NCI-H146 treated with DMSO at 0.1 percent for 48 hours (cell line): ENCODE measurements at regions not wholly inside any gene's neighbourhood (a gene's known extent, or its start where the extent isn't known, plus 50 kb on each side); places are given as distances from the start of the nearest gene placed in this dataset.

Source experiments
- DNase-seq: peaks from one replicate; lab custom pipeline; 2025; ENCODE audit not compliant: unreplicated experiment; lab: John Stamatoyannopoulos, UW

DNA sequence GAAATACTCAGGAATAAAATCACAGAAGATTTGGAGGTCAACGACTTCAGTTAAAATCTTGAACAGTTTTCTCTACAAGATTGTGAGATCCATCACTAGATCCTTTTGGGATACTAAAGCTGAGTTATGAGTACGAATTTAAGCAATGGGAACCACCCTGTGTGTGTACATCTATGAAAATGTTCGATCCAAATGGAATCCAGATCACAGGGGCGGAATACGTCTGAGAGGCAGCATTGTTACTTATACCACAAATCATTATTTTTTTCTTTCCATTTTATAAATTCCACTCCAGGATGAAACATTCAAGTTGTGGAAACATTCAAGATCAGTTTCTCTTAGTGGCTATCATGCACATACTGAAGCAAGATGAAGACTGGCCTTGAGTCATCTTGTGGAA is 239.3 kb upstream of the PAPPA start:
- DNase-seq = no peak

DNA sequence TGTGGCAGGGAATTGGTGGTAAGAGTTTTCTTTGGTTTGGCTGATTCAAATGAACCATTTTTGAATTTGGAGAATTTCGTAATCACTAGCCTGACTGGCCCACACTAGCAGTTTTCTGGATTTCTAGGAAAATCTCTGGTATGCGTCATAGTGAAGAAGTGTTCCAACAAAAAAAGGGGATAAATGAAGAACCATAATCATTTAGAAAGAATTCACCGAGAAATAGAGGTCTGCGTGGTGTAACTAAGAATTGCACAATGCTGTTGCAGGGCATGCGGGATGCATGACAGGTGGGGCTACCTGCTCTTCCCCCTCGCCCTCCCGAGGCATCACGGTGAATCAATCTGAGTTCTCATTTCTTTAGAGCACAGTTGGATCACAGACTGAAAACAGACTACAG is 232.3 kb upstream of the PAPPA start:
- no peak for DNase-seq

DNA sequence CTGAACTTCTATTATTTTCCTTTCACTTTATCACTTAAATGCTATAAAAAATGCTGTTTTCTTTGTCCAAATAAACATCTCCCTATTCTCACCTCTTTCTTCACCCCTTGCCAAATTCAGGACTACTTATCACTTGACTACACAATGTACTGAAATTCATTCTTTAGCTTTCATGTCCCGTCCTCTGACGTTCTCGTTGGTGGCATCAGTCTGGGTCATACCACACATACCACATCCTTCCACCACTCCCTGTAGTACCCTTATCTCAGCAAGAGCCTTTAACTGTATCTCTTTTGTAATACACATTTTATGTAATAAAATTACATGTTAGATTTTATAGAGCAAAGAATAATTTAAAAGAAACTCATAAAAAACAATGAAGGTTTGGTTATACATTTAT is 231.1 kb upstream of the PAPPA start:
- no peak for DNase-seq

DNA sequence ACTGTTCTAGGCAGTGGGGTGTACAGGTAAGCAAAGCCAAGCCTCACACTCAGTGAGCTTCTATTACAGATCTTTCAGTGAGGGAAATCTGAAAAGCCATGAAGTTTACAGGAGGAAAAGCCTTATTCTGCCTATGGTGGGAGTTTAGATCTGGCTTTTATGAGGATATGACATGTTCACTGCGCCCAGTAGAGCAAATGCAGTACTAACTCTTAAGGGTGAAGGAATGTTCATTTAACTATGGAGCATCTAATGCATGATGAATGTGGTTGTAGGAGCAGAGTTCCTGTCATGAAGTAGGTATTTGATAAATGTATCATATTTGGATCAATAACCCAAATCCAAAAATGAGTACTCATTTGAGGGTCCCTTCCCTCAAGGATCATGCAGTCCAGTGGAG is 230.2 kb upstream of the PAPPA start:
- DNase-seq = no peak

DNA sequence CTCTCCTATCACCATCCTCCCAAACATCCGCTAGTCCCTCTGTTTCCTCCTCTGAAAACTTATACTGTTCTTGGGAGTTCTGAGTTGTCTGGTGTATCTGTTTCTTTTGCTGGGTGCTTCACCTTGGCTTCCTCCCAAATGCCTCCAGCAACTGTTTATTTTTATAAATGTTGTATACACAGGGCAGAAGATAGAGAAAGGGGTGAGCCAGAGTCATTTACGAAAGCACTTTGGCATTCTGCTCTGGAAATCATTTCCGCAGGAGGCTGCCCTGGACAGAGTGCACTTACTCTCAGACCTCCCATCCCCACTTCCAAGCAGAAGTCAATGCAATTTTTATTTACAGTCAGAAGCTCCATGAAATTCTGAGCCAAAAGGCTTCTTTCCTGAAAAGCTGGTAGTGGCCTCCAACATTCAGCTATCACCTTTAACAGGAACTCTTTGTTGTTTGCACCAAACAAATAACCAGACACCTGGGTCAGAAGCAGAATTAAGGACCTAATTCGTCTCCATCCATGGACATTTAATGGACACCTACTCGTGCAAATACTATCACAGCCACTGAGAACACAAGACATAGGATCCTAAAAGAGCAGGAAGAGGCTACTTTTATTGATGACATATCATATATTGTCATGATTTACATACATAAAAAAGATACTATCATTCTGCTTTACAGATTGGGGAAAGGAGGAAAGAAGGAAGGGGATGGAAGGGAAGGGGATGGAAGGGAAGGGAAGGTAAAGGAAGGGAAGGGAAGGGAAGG is 229.5 kb upstream of the PAPPA start:
- DNase-seq = no peak

DNA sequence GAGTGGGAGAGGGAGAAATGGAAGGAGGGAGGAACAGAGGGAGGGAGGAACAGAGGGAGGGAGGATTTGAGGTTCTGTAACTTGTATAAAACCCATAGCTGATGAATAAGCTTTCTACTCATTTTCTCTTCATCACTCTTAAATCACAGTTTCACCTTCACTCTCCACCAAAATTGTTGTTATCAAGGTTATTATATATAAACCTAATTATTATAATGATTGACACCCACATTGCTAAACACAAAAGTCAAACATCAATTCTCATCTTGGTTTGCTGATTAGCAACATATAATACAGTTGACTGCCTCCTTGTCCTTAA is 229.0 kb upstream of the PAPPA start:
- DNase-seq = no peak

DNA sequence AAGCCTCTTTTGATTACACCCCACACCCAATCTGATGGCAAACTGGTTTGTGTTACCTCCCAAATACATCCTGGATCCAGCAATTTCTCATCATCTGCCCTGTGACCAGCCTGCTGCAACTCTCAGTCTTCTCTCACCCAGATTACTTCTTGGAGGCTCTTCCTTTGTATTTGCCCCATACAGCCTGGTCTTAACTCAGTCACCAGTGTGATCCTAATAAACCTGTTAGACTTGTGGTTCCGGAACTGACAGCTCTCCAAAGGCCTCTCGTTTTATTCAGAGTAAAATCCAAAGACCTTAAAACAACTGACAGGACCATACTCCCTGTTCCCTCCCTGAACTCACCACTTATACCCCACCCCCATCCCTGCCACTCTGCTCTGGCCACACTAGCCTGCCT is 228.2 kb upstream of the PAPPA start:
- DNase-seq = no peak

DNA sequence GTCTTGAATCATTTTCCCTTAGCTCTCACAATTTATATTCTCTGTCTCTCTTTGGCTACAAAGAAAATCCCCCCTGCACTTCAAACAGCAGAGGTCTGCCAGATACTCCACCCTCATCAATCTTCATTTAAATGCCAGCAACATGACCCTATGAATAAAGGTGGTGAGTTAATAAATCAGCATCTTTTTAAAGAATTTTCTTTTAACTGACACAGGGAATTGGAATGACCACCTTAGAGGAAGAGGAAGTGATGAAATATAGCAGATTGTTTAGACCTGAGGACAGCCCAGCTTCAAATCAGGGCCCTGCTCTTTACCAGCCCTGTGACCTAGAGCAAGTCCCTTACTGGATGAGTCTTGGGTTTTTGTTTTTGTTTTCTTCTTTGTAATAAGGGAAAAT is 223.1 kb upstream of the PAPPA start:
- no peak for DNase-seq

DNA sequence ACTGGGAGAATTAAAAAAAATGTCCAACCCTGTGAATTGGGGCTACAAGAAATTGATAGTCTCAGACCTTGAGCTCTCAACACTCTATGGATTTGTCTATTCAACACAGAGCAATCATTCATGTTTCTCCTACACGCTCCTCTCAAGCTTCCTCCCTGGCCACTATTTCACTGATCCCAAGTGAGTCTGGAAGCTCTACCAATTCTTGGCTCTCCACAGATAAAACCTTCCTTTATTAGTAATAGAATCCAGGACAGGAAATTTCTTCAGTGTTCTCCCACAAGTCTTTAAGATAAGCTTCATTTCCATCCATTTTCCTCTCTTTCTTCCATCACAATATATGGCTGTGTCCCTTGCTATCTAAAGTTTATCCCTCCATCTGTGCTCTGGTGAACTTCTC is 215.1 kb upstream of the PAPPA start:
- DNase-seq = no peak

DNA sequence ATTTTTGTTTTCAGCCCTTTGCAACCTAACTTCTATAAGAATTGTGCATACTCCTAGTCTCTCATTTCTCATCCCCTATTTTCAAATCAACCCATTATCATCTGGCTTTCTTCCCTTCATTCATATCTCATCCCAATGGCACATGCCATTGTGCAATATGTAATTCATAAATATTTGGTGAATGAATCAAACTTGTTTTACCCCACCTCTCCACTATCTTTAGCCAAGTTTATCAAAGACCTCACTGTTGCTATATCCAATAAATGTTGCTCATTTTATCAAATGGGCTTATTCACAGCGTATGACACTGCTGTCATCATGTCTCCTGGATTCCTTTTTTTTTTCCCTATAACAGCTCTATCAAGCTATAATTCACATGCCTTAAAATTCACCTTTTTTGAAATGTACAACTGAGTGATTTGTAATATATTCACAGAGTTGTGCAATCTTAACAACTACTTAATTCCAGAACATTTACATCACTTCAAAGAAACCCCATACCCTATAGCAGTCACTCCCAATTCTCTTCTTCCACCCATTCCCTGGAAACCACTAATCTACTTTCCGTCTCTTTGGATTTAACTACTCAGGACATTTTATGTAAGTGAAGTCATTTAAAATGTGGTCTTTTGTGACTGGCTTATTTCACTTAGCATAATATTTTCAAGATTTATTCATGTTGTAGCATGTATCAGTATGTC is 214.4 kb upstream of the PAPPA start:
- no peak for DNase-seq

DNA sequence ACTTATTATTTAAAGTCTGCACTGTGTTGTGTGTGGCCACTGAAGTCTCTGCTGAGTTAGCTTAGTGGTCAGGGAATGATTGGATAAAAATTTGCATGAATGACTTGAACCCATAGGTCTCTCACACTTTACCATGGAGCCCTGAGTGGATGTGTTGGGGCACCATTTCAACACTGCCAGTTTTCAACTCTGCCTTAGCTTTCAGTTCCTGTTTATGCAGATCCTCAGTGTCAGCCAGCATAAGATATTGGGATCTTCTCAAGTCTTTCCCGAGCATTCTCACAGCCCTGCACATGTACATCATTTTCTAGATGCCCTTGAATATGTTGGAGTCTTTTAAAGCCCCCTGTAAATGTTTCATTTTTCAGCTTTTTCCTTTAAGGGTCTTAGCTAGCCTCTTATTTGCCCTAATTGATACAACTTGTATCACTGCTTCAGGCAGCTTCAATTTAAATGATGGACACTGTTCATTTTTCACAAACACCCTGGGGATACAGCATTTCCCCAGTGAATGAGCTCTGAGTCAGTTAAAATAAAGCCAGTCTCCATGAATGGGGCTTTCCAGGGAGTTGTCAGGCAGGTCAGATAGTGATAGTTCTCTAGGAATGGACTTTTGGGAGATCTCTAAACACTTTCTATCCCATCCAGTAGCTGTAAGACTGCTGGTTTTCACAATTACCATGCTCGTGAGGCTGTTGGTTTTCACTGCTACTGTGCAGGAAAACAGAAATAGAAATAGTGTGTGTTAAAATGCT is 211.9 kb upstream of the PAPPA start:
- no peak for DNase-seq

DNA sequence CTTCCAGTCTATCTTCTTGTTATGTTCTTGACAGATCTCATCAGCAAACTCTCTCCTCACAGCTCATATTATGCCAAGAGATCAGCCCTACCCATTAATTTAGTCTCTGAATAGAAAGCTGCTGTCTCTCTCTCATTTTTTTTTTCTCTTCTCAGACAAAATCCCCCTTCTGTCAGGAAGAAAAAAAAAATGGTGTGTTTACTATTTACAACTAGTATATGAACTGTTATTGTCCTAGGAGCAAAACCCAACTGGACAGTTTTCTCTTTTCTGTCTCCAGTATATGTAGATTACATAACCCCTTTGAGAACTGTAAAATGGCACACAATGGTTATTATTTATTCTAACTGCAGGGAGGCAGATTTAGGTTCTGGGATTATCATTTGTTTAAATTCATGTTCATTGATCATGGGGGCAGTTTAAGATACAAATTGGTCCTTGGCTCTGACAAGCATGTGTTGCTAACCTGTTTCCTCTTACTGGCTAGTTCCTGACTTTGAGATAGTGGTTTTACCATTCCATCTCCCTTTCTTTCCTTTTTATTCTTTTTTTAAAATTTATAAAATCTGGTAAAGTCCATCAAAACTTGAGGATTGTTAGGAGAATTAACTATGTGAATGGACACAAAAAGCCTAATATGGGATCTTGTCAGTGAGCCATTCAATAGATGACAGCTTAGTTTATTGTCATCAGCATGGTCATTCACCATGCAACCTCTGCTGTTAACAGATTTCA is 210.0 kb upstream of the PAPPA start:
- DNase-seq = no peak

DNA sequence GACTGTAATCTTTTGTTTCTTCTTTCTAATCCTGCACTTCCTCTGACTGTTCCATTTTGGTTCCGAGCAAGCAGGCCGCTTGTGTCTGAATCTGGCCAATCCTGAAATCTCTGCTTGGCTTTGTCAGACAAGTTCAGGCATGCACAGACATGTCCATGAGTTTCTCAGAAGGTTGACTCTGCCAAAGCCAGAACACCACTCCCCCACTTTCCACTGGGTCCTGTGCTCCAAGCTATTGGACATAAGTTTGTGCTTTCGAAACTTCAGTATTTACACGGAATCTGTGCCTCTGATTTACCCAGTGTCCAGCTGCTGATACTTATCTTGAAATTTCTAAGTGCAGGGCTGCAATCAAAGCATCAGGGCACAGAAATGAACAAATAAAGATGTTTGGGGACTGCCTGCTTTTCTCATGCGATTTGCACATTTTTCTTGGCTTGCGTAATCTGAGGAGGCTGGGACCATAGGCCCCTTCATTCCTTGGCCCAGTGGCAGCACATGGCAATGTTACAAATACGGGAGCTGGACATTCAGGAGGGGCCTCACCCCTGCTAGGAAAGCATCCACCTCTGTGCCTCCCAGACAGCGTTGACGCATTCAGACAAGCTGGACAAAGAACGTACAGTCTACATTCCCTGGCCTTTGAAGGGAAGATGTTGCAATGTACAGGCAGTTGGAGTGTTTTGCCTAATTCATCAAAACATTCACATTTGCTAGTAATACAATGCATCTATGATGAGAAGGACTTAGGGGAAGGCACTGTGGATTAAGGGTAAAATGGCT is 209.2 kb upstream of the PAPPA start:
- DNase-seq = no peak

DNA sequence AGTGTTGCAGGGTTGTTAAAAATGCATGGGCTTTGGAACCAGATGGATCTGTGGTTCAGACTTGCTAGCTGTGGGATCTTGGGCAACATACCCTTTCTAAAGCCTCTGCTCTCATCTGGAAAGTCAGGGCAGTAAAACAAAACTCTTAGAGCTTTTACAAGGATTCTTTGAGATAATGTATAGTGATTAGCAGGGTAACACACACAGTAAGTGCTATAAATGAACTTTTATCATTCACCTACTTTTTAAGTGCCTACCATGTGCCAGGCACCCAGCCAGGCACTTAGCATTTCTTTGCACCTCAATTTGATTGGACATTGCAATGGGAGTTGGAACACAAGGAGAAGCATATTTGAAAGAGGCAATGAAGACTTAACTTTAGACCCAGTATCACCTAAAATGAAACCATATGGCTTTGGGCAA is 208.6 kb upstream of the PAPPA start:
- no peak for DNase-seq

DNA sequence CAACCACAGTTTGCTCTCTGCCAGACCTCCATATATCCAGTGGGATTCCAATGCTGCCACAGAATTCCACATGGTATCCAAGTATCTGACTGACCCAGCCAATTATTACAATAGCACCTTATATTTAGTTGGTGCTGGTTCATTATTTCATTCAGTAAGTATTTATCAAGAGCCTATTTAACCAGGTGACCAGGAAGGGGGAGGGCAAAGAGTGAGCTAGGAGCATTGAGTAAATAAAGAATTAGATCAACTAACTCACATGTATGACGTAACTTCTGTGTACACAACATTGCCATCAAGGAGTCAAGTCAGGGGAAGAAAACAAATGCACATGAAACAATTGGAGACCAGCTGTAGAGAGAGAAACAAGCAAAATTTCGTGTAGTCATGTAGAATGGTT is 207.1 kb upstream of the PAPPA start:
- no peak for DNase-seq

DNA sequence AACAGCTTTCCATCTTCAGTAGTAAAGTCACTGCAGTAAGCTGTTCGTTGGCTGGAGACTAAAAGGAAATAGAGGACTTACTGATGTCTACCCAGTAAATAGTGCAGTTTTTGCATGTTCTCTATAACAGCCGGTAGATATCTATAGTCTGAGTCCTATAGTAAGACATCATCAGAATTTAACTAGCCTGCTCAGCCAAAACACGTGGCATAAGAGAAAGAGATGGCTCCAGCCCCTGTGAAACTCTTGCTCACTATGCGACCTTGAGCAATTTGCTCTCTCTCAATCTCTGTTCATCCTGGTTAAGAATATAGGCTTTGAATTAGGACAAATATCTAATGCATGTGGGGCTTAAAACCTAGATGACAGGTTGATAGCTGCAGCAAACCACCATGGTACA is 201.6 kb upstream of the PAPPA start:
- no peak for DNase-seq

DNA sequence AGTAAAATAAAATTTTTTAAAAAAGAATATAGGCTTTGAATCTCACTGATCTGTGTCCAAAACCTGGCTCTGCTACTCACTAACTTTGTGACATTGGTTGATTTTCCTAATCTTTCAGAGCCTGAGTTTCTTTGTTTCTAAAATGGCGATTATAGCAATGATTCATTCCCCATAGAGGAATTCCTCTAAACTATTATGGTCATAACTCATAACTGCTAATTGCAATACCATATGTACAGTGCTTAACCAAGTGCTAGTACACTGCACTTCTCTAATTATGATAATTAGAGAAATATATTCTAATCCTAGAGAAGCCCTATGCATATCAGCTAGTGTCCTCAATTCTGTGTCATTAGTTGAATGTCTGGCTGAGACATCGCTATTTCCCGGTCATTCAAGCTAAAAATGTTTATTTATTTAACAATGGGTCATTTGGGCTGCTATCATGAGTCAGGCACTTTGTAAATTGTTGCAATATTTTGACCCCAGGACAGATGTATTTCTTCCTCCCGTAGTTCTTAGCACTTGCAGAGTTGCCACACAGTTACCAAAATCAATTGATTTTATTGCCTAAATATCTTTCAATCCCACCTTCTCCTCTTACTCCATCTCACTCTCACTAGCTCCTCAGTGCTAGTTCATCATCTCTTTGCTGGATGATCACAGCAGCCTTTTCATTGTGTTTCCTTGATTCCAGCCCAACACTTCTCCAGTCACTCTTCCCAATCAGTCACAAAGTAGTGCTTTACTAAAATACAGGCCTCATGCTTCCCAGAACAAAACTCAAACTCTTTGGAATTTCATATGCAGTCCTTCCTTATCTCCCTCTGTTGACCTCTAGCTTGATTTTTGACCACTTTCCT is 200.9 kb upstream of the PAPPA start:
- DNase-seq = no peak

DNA sequence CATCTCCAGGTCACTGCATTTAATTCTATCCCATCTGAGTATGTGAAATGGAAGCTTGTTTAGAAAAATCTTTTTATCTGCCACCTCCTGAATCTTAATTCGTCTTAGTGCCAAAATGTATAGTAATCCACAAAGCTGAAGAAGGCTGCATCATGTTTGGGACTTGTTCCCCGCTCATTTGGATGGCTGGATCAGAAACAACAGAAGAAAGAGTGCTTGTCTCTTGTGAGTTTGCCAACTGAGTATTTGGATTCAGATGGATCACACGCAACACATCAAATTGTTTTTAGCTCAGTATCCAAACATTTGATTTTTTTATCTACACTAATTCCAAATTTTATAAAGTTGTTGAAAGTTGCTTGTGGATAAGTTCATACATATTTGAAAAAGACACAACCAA is 197.2 kb upstream of the PAPPA start:
- no peak for DNase-seq

DNA sequence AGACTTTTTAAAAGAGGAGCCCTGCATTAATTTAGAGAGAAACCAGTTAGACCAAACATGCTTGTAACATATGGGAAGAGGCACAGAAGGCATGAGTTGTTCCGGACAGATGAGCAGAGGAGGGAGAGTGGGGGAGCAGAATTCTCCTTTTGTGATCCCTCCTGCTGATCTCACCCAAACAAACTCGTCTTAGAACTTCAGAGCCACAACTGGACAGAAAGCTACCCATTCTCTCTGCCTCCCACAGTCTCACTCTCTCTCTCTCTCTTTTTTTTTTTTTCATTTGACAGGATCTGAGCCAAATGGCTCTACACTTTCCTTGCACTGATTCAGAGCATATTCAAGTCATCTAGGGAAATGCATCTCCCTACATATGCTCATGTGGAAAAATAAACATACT is 196.0 kb upstream of the PAPPA start:
- DNase-seq = no peak
